HG02870 (cell line): ENCODE measurements at regions not wholly inside any gene's neighbourhood (a gene's known extent, or its start where the extent isn't known, plus 50 kb on each side); places are given as distances from the start of the nearest gene placed in this dataset.

Experiments
- ATAC-seq: cut with Tn5 transposase; IDR thresholded peaks from one replicate; pipeline ENCODE4 v1.9.1; 2021; ENCODE audit warnings: mild to moderate bottlenecking, moderate library complexity; ENCODE audit not compliant: unreplicated experiment

DNA sequence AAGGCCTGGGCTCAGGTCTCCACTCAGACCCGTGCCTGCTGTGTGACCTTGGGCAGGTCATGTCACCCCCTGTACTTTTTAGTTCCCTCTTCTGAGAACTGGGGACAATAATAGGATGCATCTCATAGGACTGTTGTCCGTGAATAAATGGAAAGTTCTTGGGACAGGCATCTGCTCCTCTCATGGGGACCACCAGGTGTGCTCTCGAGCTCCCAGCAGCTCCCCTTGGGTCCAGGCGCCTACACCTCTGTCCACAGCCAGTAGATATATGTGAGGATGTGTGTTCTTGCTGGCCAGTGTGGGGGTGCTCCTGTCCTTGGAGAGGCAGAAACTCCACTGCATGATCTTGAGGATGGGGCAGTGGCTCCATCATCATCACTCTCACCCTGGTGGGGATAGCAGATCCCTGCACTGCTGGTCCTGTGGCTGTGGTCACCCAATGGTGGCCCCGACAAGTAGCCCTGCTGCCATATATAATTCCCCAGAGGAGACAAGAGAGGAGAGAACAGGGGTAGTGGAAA, 257.6 kb upstream of the TLE3 start:
- ATAC-seq = no peak

GRCh38 chr15:70354346-70354905, 256.7 kb upstream of the TLE3 start:
- ATAC-seq = no peak

- no peak for ATAC-seq
Measured at GRCh38 chr15:70353606-70354345, 256.1 kb upstream of the TLE3 start.

- ATAC-seq = no peak
Measured at GRCh38 chr15:70351941-70352774, 254.4 kb upstream of the TLE3 start.

GRCh38 chr15:70351391-70351790, 253.7 kb upstream of the TLE3 start:
- ATAC-seq = no peak

DNA sequence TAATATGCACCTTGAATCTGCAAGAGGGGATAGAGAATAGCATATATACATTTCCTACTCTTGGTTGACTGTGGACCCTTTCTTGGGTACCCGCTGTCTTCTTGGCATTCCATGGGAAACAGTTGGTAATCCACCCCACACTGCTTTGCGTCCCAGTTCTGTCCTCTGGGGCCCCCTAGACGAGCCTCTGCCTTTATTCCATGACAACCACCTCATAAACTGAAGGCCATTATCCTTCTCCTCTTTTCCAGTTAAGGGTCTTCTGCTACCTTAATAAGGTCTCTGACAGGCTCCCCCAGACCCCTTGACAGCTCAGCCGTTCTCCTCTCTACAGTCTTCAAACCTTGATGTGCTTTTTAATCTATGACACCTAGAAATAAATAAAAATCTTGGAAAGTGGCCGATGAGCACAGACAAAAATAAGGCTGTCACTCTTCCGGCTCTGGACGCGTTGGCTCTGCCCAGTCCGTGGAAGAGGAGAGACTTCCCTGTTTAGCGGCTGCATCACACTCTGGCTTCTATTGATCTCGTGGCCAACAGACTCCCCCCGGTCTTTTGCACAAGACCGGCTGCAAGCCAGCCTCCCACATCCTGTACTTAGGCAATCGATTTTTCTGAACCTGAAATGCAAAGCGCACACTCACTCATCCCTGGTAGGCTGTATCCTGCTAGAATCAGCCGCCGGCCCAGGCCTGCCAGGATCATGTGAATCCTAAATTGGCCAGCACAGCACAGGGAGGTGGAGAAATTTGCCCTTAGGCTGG, 251.0 kb upstream of the TLE3 start:
- ATAC-seq = no peak

GRCh38 chr15:70348226-70348543, 250.5 kb upstream of the TLE3 start:
- ATAC-seq = no peak

GRCh38 chr15:70347321-70348225, 249.9 kb upstream of the TLE3 start:
- no peak for ATAC-seq

GRCh38 chr15:70345251-70346019, 247.7 kb upstream of the TLE3 start:
- no peak for ATAC-seq

DNA sequence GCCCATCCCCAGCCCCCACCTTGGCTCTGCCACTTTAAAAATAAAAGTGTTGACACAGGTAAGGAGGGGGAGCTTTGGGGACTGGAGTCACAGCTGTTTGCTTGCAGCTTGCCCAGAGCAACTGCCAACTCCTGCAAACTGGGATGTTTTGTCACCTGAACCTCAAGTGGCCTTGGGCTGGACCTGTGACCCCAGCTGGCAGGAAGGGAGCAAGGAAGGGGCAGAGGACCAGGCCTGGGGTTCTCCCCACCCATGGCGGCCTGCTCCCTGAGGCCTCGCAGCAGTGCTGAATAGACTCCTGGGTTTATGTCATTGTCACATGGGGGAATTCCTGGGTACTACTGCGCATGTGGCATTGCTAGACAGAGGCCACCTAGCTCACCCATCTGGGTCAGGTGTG, 246.9 kb upstream of the TLE3 start:
- no peak for ATAC-seq

DNA sequence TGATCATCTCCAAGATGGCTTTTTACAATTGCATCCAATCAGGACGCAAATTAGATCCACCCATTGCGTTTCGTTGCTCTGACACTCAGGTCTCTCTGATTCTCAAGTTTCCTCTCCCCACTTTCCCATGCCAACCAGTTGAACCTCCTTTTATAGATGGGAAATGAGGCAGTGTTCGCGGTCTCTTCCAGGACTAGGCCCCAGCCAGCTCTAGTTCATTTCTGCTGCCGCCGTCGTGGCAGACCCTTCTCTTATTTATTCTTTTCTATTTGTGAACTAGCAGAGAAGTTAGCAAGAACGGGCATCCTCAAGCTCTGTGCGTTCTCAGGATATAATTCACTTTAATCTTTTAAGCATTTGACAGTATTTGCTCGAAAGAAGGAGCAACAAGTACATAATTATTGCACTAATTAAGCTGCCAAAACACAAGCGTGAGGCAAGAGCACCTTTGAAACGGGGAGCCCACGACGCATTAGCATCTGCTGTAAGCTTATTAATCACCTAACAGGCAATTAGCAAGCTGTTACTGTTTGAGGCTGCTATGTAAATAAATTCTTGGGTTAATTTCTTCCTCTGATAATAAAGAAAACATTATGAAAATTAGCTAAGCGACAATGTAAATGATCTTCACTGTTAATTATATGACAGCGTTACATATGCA, 246.4 kb upstream of the TLE3 start:
- ATAC-seq = no peak

DNA sequence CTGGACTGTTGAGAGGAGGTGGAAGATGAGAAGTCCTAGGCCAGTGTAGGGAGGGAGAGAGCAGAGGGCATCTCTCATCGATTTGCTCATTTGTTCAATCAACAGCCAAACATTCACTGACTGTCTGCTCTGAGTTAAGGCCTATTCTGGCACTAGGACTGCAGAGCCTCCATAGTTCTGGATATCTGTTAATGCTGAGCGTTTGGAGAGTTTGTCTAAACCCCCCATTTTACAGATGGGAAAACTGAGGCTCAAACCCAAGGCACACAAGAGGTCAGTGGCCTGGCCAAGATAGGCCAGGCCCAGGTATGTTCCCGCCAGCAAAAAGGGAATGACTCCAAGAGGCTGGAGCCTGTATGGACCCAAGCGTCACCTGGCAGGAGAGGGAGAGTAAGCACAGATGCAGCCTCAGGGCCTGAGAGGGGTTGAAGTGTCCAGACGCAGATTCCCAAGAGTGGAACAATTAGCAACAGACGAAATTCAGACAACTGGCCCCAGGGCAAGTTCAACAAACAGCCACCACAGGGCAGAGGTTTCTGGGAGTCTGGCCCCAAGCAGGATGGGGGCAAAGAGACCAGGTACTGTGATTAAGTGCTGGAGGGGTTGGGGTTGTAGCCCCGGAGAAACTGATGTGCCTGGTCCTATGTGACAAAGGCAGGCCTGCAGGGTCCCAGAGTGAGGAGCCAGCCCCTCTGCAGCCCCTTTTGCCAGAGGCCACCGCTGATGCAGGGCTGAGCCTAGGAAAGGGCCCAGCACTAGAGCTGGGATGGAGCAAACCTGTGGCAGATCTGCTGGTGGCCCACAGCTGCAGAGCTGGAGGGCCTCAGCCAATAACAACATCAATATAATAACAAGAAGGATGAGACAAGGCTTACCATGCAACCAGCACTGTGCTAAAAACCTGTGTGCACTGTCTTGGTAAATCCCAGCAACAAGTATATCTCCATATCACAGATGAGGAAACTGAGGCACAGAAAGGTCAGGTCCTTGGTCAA, 245.1 kb upstream of the TLE3 start:
- no peak for ATAC-seq

DNA sequence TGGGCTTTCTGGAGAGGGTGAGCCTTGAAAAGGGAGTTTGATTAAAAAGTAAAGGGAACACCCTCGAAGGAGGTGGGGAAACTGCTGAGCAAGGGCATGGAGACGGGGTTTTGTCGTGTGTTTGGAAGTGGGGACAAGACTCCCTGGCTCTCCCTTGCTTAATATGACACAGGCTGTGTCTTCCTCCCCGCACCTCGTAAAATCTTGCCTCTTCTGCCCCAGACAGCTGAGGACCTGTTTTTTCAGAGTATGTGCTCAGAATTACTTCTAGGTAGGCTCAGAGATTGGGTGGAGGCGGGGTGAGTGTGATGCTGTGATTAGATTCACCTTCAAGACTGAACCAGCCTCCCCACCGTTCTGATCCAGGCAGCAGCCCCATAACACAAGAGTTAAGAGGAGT, 244.4 kb upstream of the TLE3 start:
- no peak for ATAC-seq

- no peak for ATAC-seq
Measured at GRCh38 chr15:70341566-70341965, 243.8 kb upstream of the TLE3 start.

GRCh38 chr15:70340494-70340870, 242.8 kb upstream of the TLE3 start:
- no peak for ATAC-seq

DNA sequence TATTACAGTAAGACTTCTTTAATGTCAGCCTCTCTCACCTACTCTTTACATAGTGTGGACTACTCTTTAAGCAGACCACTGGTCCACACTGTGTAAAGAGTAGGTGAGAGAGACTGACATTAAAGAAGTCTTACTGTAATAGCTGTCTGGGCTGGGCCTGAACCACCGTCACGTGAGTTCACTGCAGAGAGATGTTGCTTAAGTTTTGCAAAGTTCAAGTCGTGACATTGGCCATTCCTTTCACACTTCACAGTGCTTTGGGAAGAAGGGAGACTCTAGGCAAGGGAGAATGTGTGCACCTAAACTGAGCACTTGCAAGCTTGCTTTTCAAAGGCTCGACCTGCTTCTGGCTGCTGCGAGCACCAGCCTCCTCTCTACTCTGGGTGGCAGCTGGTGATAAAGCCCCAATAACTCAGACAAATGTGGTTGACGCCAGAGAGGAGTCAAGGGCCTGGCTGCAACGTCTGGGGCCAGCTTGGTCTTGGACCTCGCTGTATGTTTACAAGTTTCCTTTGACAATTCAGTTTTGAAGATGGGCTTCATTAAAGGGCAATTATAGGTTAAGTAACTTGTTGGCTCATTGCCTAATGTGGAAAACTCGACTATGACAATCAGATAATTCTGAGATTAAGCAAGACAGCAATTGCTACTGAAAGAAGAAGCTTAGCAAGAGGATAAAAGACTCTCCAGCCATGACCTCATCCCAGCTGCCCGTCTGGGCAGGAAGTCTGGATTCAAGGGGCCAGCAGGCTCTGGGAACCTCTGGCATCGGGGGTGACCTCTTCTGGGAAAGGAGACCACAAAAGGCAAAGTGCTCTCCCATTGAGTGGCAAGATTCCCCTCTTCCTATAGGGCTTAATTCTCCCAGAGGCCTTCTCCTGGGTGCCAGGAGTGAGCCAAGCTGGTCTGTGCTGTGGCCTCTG, 242.1 kb upstream of the TLE3 start:
- ATAC-seq = no peak
